ENCODE measurements at regions not wholly inside any gene's neighbourhood (a gene's known extent, or its start where the extent isn't known, plus 50 kb on each side); places are given as distances from the start of the nearest gene placed in this dataset.

GRCh38 chr19:34305221-34306083, 51.1 kb downstream of the GARRE1 start:
- H3K36me3 Mint-ChIP-seq (ENCODE audit: low read depth), result peaks cover 19% of the 10 kb centered on the region
- ChIA-PET POLR2A (no interaction called here), CTCF (no interaction called here)
- no peak overlapping the region for H3K4me3 Mint-ChIP-seq
- no peaks in the 10 kb centered on the region for H3K27me3 Mint-ChIP-seq
- no peaks in the 10 kb centered on the region for H3K9me3 Mint-ChIP-seq
- DNase-seq, result no peak
- H3K27ac Mint-ChIP-seq, result no peak overlapping the region
- peaks cover 39% of the 10 kb centered on the region for H3K4me1 Mint-ChIP-seq

DNA sequence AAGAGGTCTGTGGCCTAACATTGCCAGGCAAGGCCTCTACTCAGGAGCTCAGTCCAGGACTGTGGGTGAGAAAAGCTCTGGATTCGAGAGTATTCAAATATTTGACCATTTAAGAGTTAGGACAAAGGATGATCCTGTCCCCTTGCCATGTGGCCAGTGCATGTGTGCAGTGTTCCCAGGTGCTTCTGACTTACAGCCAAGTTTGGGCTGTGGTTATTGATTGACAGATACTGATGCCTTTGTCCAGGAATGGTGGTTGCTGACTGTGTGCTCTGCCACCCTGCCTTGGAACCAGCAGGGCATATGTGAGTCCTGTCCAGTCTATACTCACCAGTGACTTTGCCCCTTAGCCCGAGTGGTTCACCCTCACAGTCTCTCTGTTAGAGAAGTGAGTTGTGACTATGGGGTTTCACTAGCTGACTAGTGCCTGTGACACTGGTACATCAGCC, 51.9 kb downstream of the GARRE1 start:
- Mint-ChIP-seq H3K9me3 (no peaks in the 10 kb centered on the region), H3K36me3 (ENCODE audit: low read depth) (peaks cover 20% of the 10 kb centered on the region), H3K27ac (no peak overlapping the region), H3K4me1 (peaks cover 47% of the 10 kb centered on the region), H3K27me3 (no peaks in the 10 kb centered on the region), H3K4me3 (no peak overlapping the region)
- DNase-seq, result no peak
- CTCF ChIA-PET, result no interaction called here
- POLR2A ChIA-PET, result no interaction called here

DNA sequence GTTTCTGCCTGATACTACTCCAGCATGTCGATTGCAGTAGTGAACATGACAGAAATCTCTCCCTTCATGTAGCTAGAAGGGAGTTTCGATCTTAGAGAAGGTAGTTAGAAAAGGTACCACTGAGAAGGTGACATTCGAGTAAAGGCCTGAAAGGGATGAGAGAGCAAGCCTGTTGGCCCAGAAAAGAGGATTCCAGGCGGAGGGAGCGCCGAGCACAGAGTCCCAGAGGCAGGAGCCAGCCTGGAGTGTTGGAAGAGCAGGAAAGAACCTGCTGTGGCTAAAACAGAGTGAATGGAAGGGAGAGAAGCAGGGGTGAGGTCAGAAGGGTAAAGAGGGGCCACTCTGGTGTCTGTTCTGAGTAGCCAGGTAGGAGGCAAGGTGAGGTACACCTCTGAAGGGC, 52.5 kb downstream of the GARRE1 start:
- Mint-ChIP-seq H3K4me3 (no peak overlapping the region), H3K4me1 (peaks cover 48% of the 10 kb centered on the region), H3K27me3 (no peaks in the 10 kb centered on the region), H3K9me3 (no peaks in the 10 kb centered on the region), H3K27ac (peak overlapping the region; percentile 77), H3K36me3 (ENCODE audit: low read depth) (peaks cover 20% of the 10 kb centered on the region)
- no peak for DNase-seq
- ChIA-PET POLR2A (no interaction called here), CTCF (no interaction called here)

GRCh38 chr19:34308381-34309367, 54.3 kb downstream of the GARRE1 start:
- DNase-seq, result peak; percentile 51
- peaks cover 20% of the 10 kb centered on the region for H3K36me3 Mint-ChIP-seq (ENCODE audit: low read depth)
- H3K9me3 Mint-ChIP-seq, result no peaks in the 10 kb centered on the region
- H3K4me3 Mint-ChIP-seq, result peak overlapping the region; percentile 36
- H3K27me3 Mint-ChIP-seq, result no peaks in the 10 kb centered on the region
- H3K27ac Mint-ChIP-seq, result peak overlapping the region; percentile 85
- H3K4me1 Mint-ChIP-seq, result peaks cover 52% of the 10 kb centered on the region
- CTCF ChIA-PET, result no interaction called here
- POLR2A ChIA-PET, result no interaction called here

- Mint-ChIP-seq H3K36me3 (ENCODE audit: low read depth) (peaks cover 20% of the 10 kb centered on the region), H3K4me3 (peak overlapping the region; percentile 36), H3K4me1 (peaks cover 52% of the 10 kb centered on the region), H3K9me3 (no peaks in the 10 kb centered on the region), H3K27me3 (no peaks in the 10 kb centered on the region), H3K27ac (peak overlapping the region; percentile 85)
- no peak for DNase-seq
- ChIA-PET POLR2A (no interaction called here), CTCF (no interaction called here)
Observed at GRCh38 chr19:34309368-34310138, 55.2 kb downstream of the GARRE1 start.

DNA sequence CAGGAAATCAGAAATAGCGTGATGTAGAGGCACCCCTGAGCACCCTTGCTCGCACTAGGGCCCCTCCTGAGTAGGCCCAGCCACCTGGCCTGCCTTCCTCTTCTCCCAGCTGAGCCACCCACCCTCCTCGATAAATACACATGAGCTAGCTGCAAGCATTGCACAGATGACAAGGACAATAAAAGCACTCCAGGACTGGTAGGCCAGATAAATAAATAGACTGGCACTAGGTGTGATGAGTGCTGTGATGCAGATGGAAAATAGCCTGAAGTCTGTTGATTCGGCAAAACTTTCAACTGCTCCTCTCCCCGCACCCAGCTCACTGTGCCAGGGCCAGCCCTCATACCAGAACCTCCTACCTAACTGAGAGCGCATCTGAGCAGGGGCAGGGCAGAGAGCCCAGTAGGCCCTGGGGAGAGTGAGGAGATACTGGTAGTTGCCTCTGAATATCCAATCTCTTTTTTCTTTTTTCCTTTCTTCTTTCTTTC, 54.5 kb upstream of the GPI start:
- peaks cover 18% of the 10 kb centered on the region for H3K36me3 Mint-ChIP-seq (ENCODE audit: low read depth)
- peaks cover 52% of the 10 kb centered on the region for H3K4me1 Mint-ChIP-seq
- peak overlapping the region; percentile 50 for H3K4me3 Mint-ChIP-seq
- DNase-seq, result no peak
- ChIA-PET POLR2A (no interaction called here), CTCF (no interaction called here)
- H3K9me3 Mint-ChIP-seq, result no peaks in the 10 kb centered on the region
- H3K27ac Mint-ChIP-seq, result peak overlapping the region; percentile 85
- no peaks in the 10 kb centered on the region for H3K27me3 Mint-ChIP-seq

- H3K9me3 Mint-ChIP-seq, result no peaks in the 10 kb centered on the region
- peaks cover 15% of the 10 kb centered on the region for H3K36me3 Mint-ChIP-seq (ENCODE audit: low read depth)
- no peak for DNase-seq
- H3K27me3 Mint-ChIP-seq, result no peaks in the 10 kb centered on the region
- CTCF ChIA-PET, result no interaction called here
- H3K4me3 Mint-ChIP-seq, result no peak overlapping the region
- POLR2A ChIA-PET, result no interaction called here
- peaks cover 56% of the 10 kb centered on the region for H3K4me1 Mint-ChIP-seq
- H3K27ac Mint-ChIP-seq, result no peak overlapping the region
Observed at GRCh38 chr19:34313188-34313587, 51.8 kb upstream of the GPI start.

DNA sequence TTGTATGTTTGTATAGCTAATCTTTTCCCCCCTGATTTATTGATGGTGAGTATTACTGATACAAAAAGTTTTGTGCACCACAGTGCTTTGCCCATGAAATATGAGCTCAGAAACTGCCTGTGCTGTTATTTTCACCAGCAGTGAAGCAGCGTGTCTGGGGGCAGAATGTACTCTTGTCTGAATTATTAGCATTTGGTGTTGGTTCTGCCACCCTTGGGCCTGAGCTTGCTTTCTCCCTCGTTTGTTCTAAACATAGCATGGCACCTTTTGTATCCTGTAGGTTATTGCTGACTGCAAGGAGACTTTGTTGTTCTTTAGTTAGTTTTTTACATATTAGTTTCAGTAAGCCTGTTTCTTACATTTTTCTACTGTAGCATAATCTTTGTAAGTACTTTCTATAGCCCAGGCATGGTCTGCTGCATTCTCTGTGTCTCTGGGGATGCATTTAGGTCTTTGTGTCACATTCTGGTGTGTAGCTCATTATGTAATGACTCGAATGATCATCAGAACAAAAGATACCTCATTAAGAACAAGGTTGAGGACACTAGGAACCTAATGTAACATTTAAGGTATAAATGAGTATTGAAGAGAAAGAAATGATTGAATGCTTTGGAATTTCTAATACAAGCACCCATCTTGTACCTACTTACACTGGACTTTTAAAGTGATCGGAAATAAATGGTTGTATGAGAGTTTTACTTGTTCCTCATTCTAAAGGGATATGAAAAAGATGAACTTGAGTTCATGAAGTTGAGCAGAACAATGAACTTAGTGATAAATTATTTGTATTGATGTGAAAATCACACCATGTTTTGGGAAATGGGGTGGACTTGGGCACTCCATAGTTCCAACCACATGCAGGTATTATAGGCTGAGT, 50.3 kb upstream of the GPI start:
- Mint-ChIP-seq H3K9me3 (no peaks in the 10 kb centered on the region), H3K36me3 (ENCODE audit: low read depth) (peaks cover 12% of the 10 kb centered on the region), H3K27me3 (no peaks in the 10 kb centered on the region), H3K4me1 (peaks cover 53% of the 10 kb centered on the region), H3K27ac (no peak overlapping the region), H3K4me3 (no peak overlapping the region)
- DNase-seq, result no peak
- ChIA-PET CTCF (no interaction called here), POLR2A (no interaction called here)
